HG03565 (cell line): ENCODE measurements at regions not wholly inside any gene's neighbourhood (a gene's known extent, or its start where the extent isn't known, plus 50 kb on each side); places are given as distances from the start of the nearest gene placed in this dataset.

Experiments
- ATAC-seq: cut with Tn5 transposase; IDR thresholded peaks from one replicate; pipeline ENCODE4 v1.9.1; 2021; ENCODE audit warnings: mild to moderate bottlenecking, moderate library complexity; ENCODE audit not compliant: unreplicated experiment

GRCh38 chr5:162323466-162323865 lies 255.9 kb downstream of the GABRG2 start:
- ATAC-seq: no peak

- ATAC-seq: no peak
Measured at GRCh38 chr5:162324328-162324727, 256.8 kb downstream of the GABRG2 start.

GRCh38 chr5:162325143-162325727 lies 257.7 kb downstream of the GABRG2 start:
- ATAC-seq: no peak

- ATAC-seq: no peak
Measured at GRCh38 chr5:162334944-162335343, 267.4 kb downstream of the GABRG2 start.

- no peak for ATAC-seq
Measured at GRCh38 chr5:162360373-162360931, 292.9 kb downstream of the GABRG2 start.

GRCh38 chr5:162372256-162372655 lies 304.7 kb downstream of the GABRG2 start:
- ATAC-seq: no peak

GRCh38 chr5:162377895-162378294 lies 310.3 kb downstream of the GABRG2 start:
- no peak for ATAC-seq

- ATAC-seq: no peak
Measured at GRCh38 chr5:162382839-162383238, 315.3 kb downstream of the GABRG2 start.

- no peak for ATAC-seq
Measured at GRCh38 chr5:162384225-162384624, 316.7 kb downstream of the GABRG2 start.

- ATAC-seq: no peak
Measured at GRCh38 chr5:162391833-162392232, 324.3 kb downstream of the GABRG2 start.

GRCh38 chr5:162392336-162392735 lies 324.8 kb downstream of the GABRG2 start:
- no peak for ATAC-seq

- ATAC-seq: no peak
Measured at GRCh38 chr5:162393534-162393933, 326.0 kb downstream of the GABRG2 start.

GRCh38 chr5:162407614-162408013 lies 340.0 kb downstream of the GABRG2 start:
- ATAC-seq: no peak

GRCh38 chr5:162410365-162410764 lies 342.8 kb downstream of the GABRG2 start:
- ATAC-seq: no peak

- ATAC-seq: no peak
Measured at GRCh38 chr5:162429142-162429541, 361.6 kb downstream of the GABRG2 start.

GRCh38 chr5:162434281-162434680 lies 366.7 kb downstream of the GABRG2 start:
- no peak for ATAC-seq

GRCh38 chr5:162436055-162436454 lies 368.5 kb downstream of the GABRG2 start:
- ATAC-seq: no peak

- no peak for ATAC-seq
Measured at GRCh38 chr5:162444129-162444762, 376.7 kb downstream of the GABRG2 start.

GRCh38 chr5:162456086-162456485 lies 388.5 kb downstream of the GABRG2 start:
- no peak for ATAC-seq

- ATAC-seq: no peak
Measured at GRCh38 chr5:162466011-162466410, 398.4 kb downstream of the GABRG2 start.

GRCh38 chr5:162473041-162473714 lies 405.6 kb downstream of the GABRG2 start:
- ATAC-seq: no peak

- ATAC-seq: no peak
Measured at GRCh38 chr5:162474239-162474638, 406.7 kb downstream of the GABRG2 start.
